GM12873 (cell line): ENCODE measurements at regions not wholly inside any gene's neighbourhood (a gene's known extent, or its start where the extent isn't known, plus 50 kb on each side); places are given as distances from the start of the nearest gene placed in this dataset.

Experiments used
- CTCF ChIP-seq: IDR thresholded peaks from 2 replicates; pipeline ENCODE4 v1.5.1; 2012; ENCODE audit warnings: low read depth, mild to moderate bottlenecking, moderate library complexity, low read length, control low read depth; ENCODE audit not compliant: insufficient read depth; ENCODE audit errors: missing control alignments

DNA sequence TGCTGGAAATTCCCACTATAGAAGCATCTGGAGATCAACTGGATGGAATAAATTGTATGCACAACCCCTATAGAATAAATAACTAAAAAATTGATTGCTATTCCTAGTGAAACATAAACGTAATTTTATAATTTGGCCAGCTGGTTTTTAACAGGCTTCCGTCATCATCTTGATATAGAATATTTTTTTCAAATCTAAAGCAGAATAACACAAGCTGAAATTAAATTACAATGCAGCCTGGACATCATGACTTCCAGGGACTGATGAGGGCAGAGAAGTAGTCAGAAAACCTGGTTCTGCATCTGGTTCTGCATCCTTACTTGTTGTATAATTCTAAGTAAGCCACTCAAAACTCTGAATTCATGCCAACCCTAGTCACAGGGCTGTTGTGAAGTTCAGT lies 146.1 kb downstream of the MEX3B start:
- no peak for TF ChIP-seq CTCF

GRCh38 chr15:81899024-81899423 lies 146.8 kb downstream of the MEX3B start:
- no peak for TF ChIP-seq CTCF

GRCh38 chr15:81897057-81897677 lies 148.7 kb downstream of the MEX3B start:
- TF ChIP-seq CTCF: no peak

GRCh38 chr15:81896356-81896755 lies 149.5 kb downstream of the MEX3B start:
- TF ChIP-seq CTCF: no peak

DNA sequence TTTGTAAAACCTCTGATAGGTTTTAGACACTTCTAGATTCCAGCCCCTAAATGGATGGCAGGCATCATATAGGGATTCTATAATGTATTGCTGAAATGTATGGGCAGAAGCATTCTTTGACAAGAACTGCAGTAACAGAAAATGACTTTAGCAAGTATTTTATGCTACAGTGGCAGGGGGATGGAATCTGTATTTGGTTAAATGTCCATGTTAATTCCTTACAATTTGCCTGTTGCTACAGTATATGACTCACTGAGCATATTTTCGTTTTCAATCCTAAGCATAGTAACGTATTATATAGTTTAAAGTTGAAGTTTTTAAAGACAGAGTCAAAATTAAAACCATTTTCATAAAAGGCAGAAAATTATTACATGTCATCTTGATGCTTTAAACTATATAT lies 150.1 kb downstream of the MEX3B start:
- no peak for TF ChIP-seq CTCF

DNA sequence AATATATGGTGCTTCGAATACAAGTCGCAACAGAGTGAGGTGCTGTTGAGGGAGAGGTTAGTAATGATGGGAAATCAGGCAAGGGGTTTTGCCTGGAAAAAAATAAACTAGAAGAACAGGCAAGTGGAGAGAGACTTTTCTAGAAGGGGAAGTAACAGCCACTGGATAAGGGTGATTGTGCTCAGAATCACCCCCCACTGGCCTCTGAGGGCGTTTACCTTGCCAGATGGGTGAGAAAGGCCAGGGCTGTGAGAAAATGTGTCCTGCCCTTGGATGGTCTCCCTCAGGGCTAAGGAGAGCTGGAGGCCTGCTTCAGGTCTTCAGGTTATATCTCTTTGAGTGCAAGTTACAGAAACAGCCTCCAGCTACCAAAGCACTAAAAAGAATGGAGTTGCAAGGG lies 151.8 kb downstream of the MEX3B start:
- TF ChIP-seq CTCF: no peak

GRCh38 chr15:81893182-81893835 lies 152.5 kb downstream of the MEX3B start:
- no peak for TF ChIP-seq CTCF

- TF ChIP-seq CTCF: no peak
Observed at GRCh38 chr15:81890496-81890895, 155.3 kb downstream of the MEX3B start.
